ENCODE measurements at regions not wholly inside any gene's neighbourhood (a gene's known extent, or its start where the extent isn't known, plus 50 kb on each side); places are given as distances from the start of the nearest gene placed in this dataset.
A peak's percentile ranks its signal among the peaks of the same experiment; 100 is the strongest.
"Not testable (repeated sequence)": the region's sequence is repeated elsewhere in the genome, so short reads cannot be mapped to it uniquely, and the experiment has no call there.

DNA sequence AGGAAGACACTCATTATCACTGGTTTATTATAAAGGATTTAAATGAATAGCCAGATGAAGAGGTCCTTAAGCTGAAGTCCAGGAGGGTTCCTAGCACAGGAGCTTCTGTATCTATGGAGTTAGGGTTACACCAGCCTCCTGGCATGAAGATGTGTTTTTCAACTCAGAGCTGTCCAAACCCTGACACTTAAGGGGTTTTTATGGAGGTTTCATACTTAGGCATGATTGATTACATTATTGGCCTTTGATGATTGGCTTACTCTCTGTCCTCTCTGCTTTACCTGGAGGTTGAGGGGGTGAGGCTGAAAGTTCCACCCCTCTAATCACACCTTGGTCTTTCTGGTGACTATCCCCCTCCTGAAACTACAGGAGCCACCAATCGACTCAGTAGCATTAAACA, 84.9 kb upstream of the ZNF169 start:
- intact Hi-C loops (cut with micrococcal nuclease), result no loop called here
- Mint-ChIP-seq H3K4me1 (ENCODE audit: low read depth) (peaks cover 46% of the 10 kb centered on the region), H3K4me3 (no peak overlapping the region), H3K27me3 (no peaks in the 10 kb centered on the region), H3K27ac (no peak overlapping the region), H3K36me3 (ENCODE audit: low read depth) (peaks cover 71% of the 10 kb centered on the region), H3K9me3 (no peaks in the 10 kb centered on the region)

DNA sequence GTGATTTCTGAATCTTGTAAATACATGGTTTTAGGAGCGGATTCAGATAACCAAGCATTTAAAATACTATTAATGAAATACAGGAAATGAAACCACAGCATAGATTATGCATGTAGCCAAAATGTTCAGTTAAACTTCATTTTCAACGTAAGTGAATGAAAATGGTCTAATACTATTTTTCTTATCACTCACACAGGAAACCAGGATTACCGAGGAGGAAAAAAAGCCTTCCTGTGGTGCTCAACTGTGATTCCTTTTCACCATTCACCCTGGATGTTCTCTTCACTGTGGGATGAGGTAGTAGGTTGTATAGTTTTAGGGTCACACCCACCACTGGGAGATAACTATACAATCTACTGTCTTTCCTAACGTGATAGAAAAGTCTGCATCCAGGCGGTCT, 83.4 kb upstream of the ZNF169 start:
- Mint-ChIP-seq H3K36me3 (ENCODE audit: low read depth) (peaks cover 86% of the 10 kb centered on the region), H3K4me1 (ENCODE audit: low read depth) (peaks cover 53% of the 10 kb centered on the region), H3K9me3 (no peaks in the 10 kb centered on the region), H3K4me3 (no peak overlapping the region), H3K27me3 (no peaks in the 10 kb centered on the region), H3K27ac (peak overlapping the region; percentile 57)
- intact Hi-C loops (cut with micrococcal nuclease), result no loop called here

GRCh38 chr9:94176608-94177007, 82.5 kb upstream of the ZNF169 start:
- H3K4me1 Mint-ChIP-seq (ENCODE audit: low read depth), result peaks cover 61% of the 10 kb centered on the region
- H3K27ac Mint-ChIP-seq, result no peak overlapping the region
- H3K27me3 Mint-ChIP-seq, result no peaks in the 10 kb centered on the region
- no peaks in the 10 kb centered on the region for H3K9me3 Mint-ChIP-seq
- H3K4me3 Mint-ChIP-seq, result no peak overlapping the region
- intact Hi-C loops (cut with micrococcal nuclease), result no loop called here
- H3K36me3 Mint-ChIP-seq (ENCODE audit: low read depth), result peaks cover 87% of the 10 kb centered on the region

DNA sequence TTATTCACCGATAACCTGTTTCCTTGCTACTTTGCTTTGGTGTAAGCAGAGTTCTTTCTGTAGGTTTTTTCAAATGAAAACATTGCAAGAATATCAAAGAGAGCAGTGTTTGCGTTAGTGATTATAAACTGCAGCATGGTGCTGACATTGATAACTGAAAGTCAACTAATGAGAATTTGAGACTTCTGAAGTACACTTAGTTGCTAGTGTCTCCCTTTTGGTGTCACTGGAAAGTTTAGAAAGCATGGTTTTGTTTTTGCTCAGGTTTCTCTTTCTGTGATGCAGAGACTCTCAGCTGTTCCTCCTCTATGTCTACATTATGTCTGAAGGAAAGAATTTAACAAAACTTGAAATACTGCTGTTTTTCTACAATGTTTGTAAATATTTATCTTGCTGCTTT, 80.2 kb upstream of the ZNF169 start:
- Mint-ChIP-seq H3K27ac (no peak overlapping the region), H3K27me3 (no peaks in the 10 kb centered on the region), H3K9me3 (no peaks in the 10 kb centered on the region), H3K36me3 (ENCODE audit: low read depth) (peaks cover 79% of the 10 kb centered on the region), H3K4me1 (ENCODE audit: low read depth) (peaks cover 61% of the 10 kb centered on the region), H3K4me3 (no peak overlapping the region)
- intact Hi-C loops (cut with micrococcal nuclease), result no loop called here

GRCh38 chr9:94181408-94182181, 77.5 kb upstream of the ZNF169 start:
- H3K27ac Mint-ChIP-seq, result peak overlapping the region; percentile 41
- peaks cover 45% of the 10 kb centered on the region for H3K4me1 Mint-ChIP-seq (ENCODE audit: low read depth)
- H3K9me3 Mint-ChIP-seq, result no peaks in the 10 kb centered on the region
- H3K36me3 Mint-ChIP-seq (ENCODE audit: low read depth), result peaks cover 65% of the 10 kb centered on the region
- H3K27me3 Mint-ChIP-seq, result no peaks in the 10 kb centered on the region
- no peak overlapping the region for H3K4me3 Mint-ChIP-seq
- intact Hi-C loops (cut with micrococcal nuclease), result no loop called here

- peaks cover 8% of the 10 kb centered on the region for H3K9me3 Mint-ChIP-seq
- H3K4me1 Mint-ChIP-seq (ENCODE audit: low read depth), result peaks cover 45% of the 10 kb centered on the region
- no peak overlapping the region for H3K4me3 Mint-ChIP-seq
- peaks cover 65% of the 10 kb centered on the region for H3K36me3 Mint-ChIP-seq (ENCODE audit: low read depth)
- intact Hi-C loops (cut with micrococcal nuclease), result no loop called here
- no peak overlapping the region for H3K27ac Mint-ChIP-seq
- no peaks in the 10 kb centered on the region for H3K27me3 Mint-ChIP-seq
These were observed 76.6 kb upstream of the ZNF169 start for GRCh38 chr9:94182532-94182931.

- H3K27ac Mint-ChIP-seq, result no peak overlapping the region
- peaks cover 17% of the 10 kb centered on the region for H3K9me3 Mint-ChIP-seq
- no peaks in the 10 kb centered on the region for H3K27me3 Mint-ChIP-seq
- intact Hi-C loops (cut with micrococcal nuclease), result no loop called here
- H3K4me3 Mint-ChIP-seq, result no peak overlapping the region
- peaks cover 66% of the 10 kb centered on the region for H3K36me3 Mint-ChIP-seq (ENCODE audit: low read depth)
- peaks cover 45% of the 10 kb centered on the region for H3K4me1 Mint-ChIP-seq (ENCODE audit: low read depth)
These were observed 75.7 kb upstream of the ZNF169 start for GRCh38 chr9:94183240-94183999.

GRCh38 chr9:94188246-94188645, 70.9 kb upstream of the ZNF169 start:
- Mint-ChIP-seq H3K4me3 (no peak overlapping the region), H3K36me3 (ENCODE audit: low read depth) (peaks cover 55% of the 10 kb centered on the region), H3K27me3 (no peaks in the 10 kb centered on the region), H3K9me3 (peaks cover 56% of the 10 kb centered on the region), H3K4me1 (ENCODE audit: low read depth) (peaks cover 4% of the 10 kb centered on the region), H3K27ac (no peak overlapping the region)
- intact Hi-C loops (cut with micrococcal nuclease), result no loop called here

- intact Hi-C loops (cut with micrococcal nuclease); H3K27me3 Mint-ChIP-seq; H3K27ac Mint-ChIP-seq; H3K4me3 Mint-ChIP-seq; H3K4me1 Mint-ChIP-seq (ENCODE audit: low read depth): not testable (repeated sequence)
- H3K9me3 Mint-ChIP-seq, result peaks cover 86% of the 10 kb centered on the region
- peaks cover 59% of the 10 kb centered on the region for H3K36me3 Mint-ChIP-seq (ENCODE audit: low read depth)
These were observed 67.4 kb upstream of the ZNF169 start for GRCh38 chr9:94191706-94192105.

DNA sequence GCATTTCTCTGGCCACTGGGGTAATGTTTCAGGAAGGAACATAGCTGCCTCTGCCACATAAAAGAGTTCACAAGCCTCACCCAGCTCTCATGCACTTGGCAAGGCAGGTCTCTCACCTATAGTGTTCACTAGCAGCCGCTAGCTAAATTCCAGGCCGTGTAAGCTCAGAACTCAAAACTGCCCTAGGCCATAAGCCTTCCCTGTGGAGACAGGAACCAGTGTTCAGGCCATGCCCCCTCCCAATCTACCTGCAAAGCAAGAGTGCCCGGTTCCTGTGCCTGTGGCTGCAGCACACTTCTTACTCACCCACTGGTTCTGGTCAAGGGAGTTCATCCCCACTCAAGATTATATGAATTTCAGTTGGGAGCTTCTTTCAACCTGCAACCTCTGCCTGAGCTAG, 60.7 kb upstream of the ZNF169 start:
- intact Hi-C loops (cut with micrococcal nuclease), result no loop called here
- peaks cover 2% of the 10 kb centered on the region for H3K27me3 Mint-ChIP-seq

GRCh38 chr9:94199776-94200175, 59.3 kb upstream of the ZNF169 start:
- intact Hi-C loops (cut with micrococcal nuclease), result no loop called here
- H3K4me1 Mint-ChIP-seq (ENCODE audit: low read depth), result no peaks in the 10 kb centered on the region
- H3K27ac Mint-ChIP-seq, result no peak overlapping the region
- peaks cover 5% of the 10 kb centered on the region for H3K27me3 Mint-ChIP-seq
- peaks cover 10% of the 10 kb centered on the region for H3K36me3 Mint-ChIP-seq (ENCODE audit: low read depth)
- H3K9me3 Mint-ChIP-seq, result peaks cover 40% of the 10 kb centered on the region
- H3K4me3 Mint-ChIP-seq, result no peak overlapping the region

More for the DNA sequence above, 60.7 kb upstream of the ZNF169 start:
- H3K36me3 Mint-ChIP-seq (ENCODE audit: low read depth), result peaks cover 16% of the 10 kb centered on the region
- no peak overlapping the region for H3K4me3 Mint-ChIP-seq
- peaks cover 39% of the 10 kb centered on the region for H3K9me3 Mint-ChIP-seq
- H3K27ac Mint-ChIP-seq, result no peak overlapping the region
- no peaks in the 10 kb centered on the region for H3K4me1 Mint-ChIP-seq (ENCODE audit: low read depth)

GRCh38 chr9:94204174-94204573, 54.9 kb upstream of the ZNF169 start:
- Mint-ChIP-seq H3K9me3 (peaks cover 19% of the 10 kb centered on the region), H3K4me3 (no peak overlapping the region), H3K27ac (no peak overlapping the region), H3K4me1 (ENCODE audit: low read depth) (no peaks in the 10 kb centered on the region), H3K36me3 (ENCODE audit: low read depth) (no peaks in the 10 kb centered on the region), H3K27me3 (peaks cover 5% of the 10 kb centered on the region)
- intact Hi-C loops (cut with micrococcal nuclease), result no loop called here

DNA sequence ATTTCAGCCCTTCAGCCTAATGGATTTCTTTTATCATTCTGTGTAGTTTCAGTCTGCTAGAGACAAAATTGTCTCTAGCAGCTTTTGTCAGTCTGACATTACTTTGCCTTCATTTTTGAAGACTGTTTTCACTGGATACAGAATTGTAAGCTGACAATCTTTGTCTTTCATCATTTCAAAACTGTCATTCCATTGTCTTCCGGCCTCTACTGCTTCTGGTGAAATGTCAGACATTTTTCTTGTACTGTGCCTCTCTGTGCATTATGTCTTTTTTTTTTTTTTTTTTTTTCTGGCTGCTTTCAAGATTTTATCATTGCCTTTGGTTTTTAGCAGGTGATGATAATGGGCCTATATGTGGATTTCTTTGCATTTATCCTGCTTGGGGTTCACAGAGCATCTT, 51.3 kb upstream of the ZNF169 start:
- no peak overlapping the region for H3K27ac Mint-ChIP-seq
- no peaks in the 10 kb centered on the region for H3K4me1 Mint-ChIP-seq (ENCODE audit: low read depth)
- no peak overlapping the region for H3K4me3 Mint-ChIP-seq
- peaks cover 13% of the 10 kb centered on the region for H3K9me3 Mint-ChIP-seq
- H3K36me3 Mint-ChIP-seq (ENCODE audit: low read depth), result no peaks in the 10 kb centered on the region
- H3K27me3 Mint-ChIP-seq, result peaks cover 6% of the 10 kb centered on the region
- intact Hi-C loops (cut with micrococcal nuclease), result no loop called here

All from dendritic cell treated with granulocyte-macrophage colony-stimulating factor and Interleukin-4, amounts not matched to agents 40 ng/mL and 50 ng/mL, for 4 days (primary cell).